ENCODE measurements at regions not wholly inside any gene's neighbourhood (a gene's known extent, or its start where the extent isn't known, plus 50 kb on each side); places are given as distances from the start of the nearest gene placed in this dataset.

DNA sequence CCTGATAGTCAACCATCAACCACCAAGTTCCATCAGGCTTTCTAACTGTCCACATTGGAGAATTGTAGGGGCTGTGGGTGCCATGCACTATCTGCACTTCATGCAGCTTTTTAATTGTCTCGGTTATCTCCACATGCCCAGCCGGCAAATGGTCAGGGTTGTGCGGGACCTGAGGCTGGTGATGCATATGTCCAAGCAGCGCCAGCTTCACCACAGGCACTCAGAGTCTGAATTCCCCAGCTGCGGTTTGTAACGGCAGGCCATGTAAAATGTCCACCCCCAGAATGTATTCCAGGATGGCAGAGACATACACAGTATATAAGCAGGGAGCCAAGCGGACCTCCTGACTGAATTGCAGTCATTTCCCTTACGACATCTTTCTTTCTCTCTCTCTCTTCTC lies 435.6 kb downstream of the DYNC2H1 start:
- no peak for TF ChIP-seq TAF1 (IDR thresholded peaks at IDR 0.05; ENCODE audit: borderline replicate concordance, low read depth, low read length)
- TF ChIP-seq, protein P1, sequence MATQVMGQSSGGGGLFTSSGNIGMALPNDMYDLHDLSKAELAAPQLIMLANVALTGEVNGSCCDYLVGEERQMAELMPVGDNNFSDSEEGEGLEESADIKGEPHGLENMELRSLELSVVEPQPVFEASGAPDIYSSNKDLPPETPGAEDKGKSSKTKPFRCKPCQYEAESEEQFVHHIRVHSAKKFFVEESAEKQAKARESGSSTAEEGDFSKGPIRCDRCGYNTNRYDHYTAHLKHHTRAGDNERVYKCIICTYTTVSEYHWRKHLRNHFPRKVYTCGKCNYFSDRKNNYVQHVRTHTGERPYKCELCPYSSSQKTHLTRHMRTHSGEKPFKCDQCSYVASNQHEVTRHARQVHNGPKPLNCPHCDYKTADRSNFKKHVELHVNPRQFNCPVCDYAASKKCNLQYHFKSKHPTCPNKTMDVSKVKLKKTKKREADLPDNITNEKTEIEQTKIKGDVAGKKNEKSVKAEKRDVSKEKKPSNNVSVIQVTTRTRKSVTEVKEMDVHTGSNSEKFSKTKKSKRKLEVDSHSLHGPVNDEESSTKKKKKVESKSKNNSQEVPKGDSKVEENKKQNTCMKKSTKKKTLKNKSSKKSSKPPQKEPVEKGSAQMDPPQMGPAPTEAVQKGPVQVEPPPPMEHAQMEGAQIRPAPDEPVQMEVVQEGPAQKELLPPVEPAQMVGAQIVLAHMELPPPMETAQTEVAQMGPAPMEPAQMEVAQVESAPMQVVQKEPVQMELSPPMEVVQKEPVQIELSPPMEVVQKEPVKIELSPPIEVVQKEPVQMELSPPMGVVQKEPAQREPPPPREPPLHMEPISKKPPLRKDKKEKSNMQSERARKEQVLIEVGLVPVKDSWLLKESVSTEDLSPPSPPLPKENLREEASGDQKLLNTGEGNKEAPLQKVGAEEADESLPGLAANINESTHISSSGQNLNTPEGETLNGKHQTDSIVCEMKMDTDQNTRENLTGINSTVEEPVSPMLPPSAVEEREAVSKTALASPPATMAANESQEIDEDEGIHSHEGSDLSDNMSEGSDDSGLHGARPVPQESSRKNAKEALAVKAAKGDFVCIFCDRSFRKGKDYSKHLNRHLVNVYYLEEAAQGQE (IDR thresholded peaks at IDR 0.05; ENCODE audit: low read depth, low read length): no peak
- no peak for TF ChIP-seq MXI1 (IDR thresholded peaks at IDR 0.05; ENCODE audit: low read depth, low read length)
- TF ChIP-seq CREB1 (IDR thresholded peaks at IDR 0.05; ENCODE audit: low read depth): no peak

Data from GM12878 (cell line).